Gastroesophageal sphincter (tissue), 3 donors: ENCODE measurements at regions not wholly inside any gene's neighbourhood (a gene's known extent, or its start where the extent isn't known, plus 50 kb on each side); places are given as distances from the start of the nearest gene placed in this dataset.

Source experiments
- EP300 ChIP-seq: sonication (generic); formaldehyde crosslinking; IDR thresholded peaks from one replicate; pipeline ENCODE4 v1.6.1; 2017; ENCODE audit warnings: antibody characterized with exemption, mild to moderate bottlenecking
- POLR2AphosphoS5 ChIP-seq: sonication (generic); formaldehyde crosslinking; IDR thresholded peaks from one replicate; pipeline ENCODE4 v1.6.1; 2017; ENCODE audit warnings: antibody characterized with exemption
- TF ChIP-seq, protein P1 (sequence below), 4 experiments: fragments of 200-600 bp in 2 of 4; fragments of 450-650 bp in 2 of 4; sonication (generic) in 1 of 4; IDR thresholded peaks; one replicate each; pipeline ENCODE4 v1.5.1; 2017 to 2019; ENCODE audit warnings: antibody characterized with exemption in 4 of 4, mild to moderate bottlenecking in 2 of 4, moderate library complexity in 2 of 4

GRCh38 chr16:51988977-51989376, 558.0 kb downstream of the TOX3 start:
- TF ChIP-seq, protein P1, sequence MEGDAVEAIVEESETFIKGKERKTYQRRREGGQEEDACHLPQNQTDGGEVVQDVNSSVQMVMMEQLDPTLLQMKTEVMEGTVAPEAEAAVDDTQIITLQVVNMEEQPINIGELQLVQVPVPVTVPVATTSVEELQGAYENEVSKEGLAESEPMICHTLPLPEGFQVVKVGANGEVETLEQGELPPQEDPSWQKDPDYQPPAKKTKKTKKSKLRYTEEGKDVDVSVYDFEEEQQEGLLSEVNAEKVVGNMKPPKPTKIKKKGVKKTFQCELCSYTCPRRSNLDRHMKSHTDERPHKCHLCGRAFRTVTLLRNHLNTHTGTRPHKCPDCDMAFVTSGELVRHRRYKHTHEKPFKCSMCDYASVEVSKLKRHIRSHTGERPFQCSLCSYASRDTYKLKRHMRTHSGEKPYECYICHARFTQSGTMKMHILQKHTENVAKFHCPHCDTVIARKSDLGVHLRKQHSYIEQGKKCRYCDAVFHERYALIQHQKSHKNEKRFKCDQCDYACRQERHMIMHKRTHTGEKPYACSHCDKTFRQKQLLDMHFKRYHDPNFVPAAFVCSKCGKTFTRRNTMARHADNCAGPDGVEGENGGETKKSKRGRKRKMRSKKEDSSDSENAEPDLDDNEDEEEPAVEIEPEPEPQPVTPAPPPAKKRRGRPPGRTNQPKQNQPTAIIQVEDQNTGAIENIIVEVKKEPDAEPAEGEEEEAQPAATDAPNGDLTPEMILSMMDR (IDR thresholded peaks at IDR 0.05), result no peak
- TF ChIP-seq EP300 (no peak), POLR2AphosphoS5 (no peak)
